GM21360 (cell line): ENCODE measurements at regions not wholly inside any gene's neighbourhood (a gene's known extent, or its start where the extent isn't known, plus 50 kb on each side); places are given as distances from the start of the nearest gene placed in this dataset.
"Not testable (repeated sequence)": the region's sequence is repeated elsewhere in the genome, so short reads cannot be mapped to it uniquely, and the experiment has no call there.

Source experiments
- ATAC-seq: cut with Tn5 transposase; IDR thresholded peaks from one replicate; pipeline ENCODE4 v1.9.1; 2021; ENCODE audit warnings: mild to moderate bottlenecking, moderate library complexity; ENCODE audit not compliant: unreplicated experiment

GRCh38 chr7:115363916-115364315 is 442.0 kb downstream of the MDFIC start:
- ATAC-seq, result no peak

- no peak for ATAC-seq
Observed at GRCh38 chr7:115359955-115360354, 438.1 kb downstream of the MDFIC start.

GRCh38 chr7:115359119-115359518 is 437.2 kb downstream of the MDFIC start:
- ATAC-seq, result no peak

GRCh38 chr7:115357703-115357999 is 435.8 kb downstream of the MDFIC start:
- ATAC-seq, result no peak

GRCh38 chr7:115356999-115357702 is 435.3 kb downstream of the MDFIC start:
- no peak for ATAC-seq

GRCh38 chr7:115356139-115356746 is 434.3 kb downstream of the MDFIC start:
- ATAC-seq, result no peak

GRCh38 chr7:115354925-115355324 is 433.0 kb downstream of the MDFIC start:
- ATAC-seq, result no peak

GRCh38 chr7:115352375-115352774 is 430.5 kb downstream of the MDFIC start:
- ATAC-seq, result no peak

GRCh38 chr7:115350764-115351163 is 428.9 kb downstream of the MDFIC start:
- no peak for ATAC-seq

- ATAC-seq, result no peak
Observed at GRCh38 chr7:115349635-115350034, 427.7 kb downstream of the MDFIC start.

- ATAC-seq, result no peak
Observed at GRCh38 chr7:115346685-115347084, 424.8 kb downstream of the MDFIC start.

GRCh38 chr7:115340828-115341227 is 418.9 kb downstream of the MDFIC start:
- peak; percentile 60 for ATAC-seq

GRCh38 chr7:115338016-115338415 is 416.1 kb downstream of the MDFIC start:
- no peak for ATAC-seq

GRCh38 chr7:115332691-115333090 is 410.8 kb downstream of the MDFIC start:
- no peak for ATAC-seq

- ATAC-seq, result no peak
Observed at GRCh38 chr7:115329006-115329405, 407.1 kb downstream of the MDFIC start.

- no peak for ATAC-seq
Observed at GRCh38 chr7:115328018-115328417, 406.1 kb downstream of the MDFIC start.

- ATAC-seq, result no peak
Observed at GRCh38 chr7:115327326-115327725, 405.4 kb downstream of the MDFIC start.

GRCh38 chr7:115319541-115319940 is 397.6 kb downstream of the MDFIC start:
- no peak for ATAC-seq

GRCh38 chr7:115310316-115310715 is 388.4 kb downstream of the MDFIC start:
- not testable (repeated sequence) for ATAC-seq

GRCh38 chr7:115306586-115306985 is 384.7 kb downstream of the MDFIC start:
- no peak for ATAC-seq

- ATAC-seq, result no peak
Observed at GRCh38 chr7:115300231-115300870, 378.5 kb downstream of the MDFIC start.

GRCh38 chr7:115299397-115300037 is 377.6 kb downstream of the MDFIC start:
- no peak for ATAC-seq
